ENCODE measurements at regions not wholly inside any gene's neighbourhood (a gene's known extent, or its start where the extent isn't known, plus 50 kb on each side); places are given as distances from the start of the nearest gene placed in this dataset.

- no peak for TF ChIP-seq NANOG (IDR thresholded peaks at IDR 0.05; ENCODE audit: borderline replicate concordance)
- TF ChIP-seq CTCF (conservative IDR thresholded peaks at IDR 0.05; ENCODE audit: low read depth in 2 of 2), result peak in 1 of 2 experiments; percentile 14; a peak in 1 of 4 replicates
- TF ChIP-seq POLR2AphosphoS5 (IDR thresholded peaks at IDR 0.05; ENCODE audit: low read depth), result no peak
- no peak for TF ChIP-seq REST (IDR thresholded peaks at IDR 0.05; ENCODE audit: unreplicated experiment)
- no peak for TF ChIP-seq EZH2phosphoT487 (IDR thresholded peaks at IDR 0.05; ENCODE audit: unreplicated experiment)
Observed at GRCh38 chr7:20075992-20076820, 141.0 kb downstream of the MACC1 start.

Measured in GM23338 (cell line).